ENCODE measurements at regions not wholly inside any gene's neighbourhood (a gene's known extent, or its start where the extent isn't known, plus 50 kb on each side); places are given as distances from the start of the nearest gene placed in this dataset.

DNA sequence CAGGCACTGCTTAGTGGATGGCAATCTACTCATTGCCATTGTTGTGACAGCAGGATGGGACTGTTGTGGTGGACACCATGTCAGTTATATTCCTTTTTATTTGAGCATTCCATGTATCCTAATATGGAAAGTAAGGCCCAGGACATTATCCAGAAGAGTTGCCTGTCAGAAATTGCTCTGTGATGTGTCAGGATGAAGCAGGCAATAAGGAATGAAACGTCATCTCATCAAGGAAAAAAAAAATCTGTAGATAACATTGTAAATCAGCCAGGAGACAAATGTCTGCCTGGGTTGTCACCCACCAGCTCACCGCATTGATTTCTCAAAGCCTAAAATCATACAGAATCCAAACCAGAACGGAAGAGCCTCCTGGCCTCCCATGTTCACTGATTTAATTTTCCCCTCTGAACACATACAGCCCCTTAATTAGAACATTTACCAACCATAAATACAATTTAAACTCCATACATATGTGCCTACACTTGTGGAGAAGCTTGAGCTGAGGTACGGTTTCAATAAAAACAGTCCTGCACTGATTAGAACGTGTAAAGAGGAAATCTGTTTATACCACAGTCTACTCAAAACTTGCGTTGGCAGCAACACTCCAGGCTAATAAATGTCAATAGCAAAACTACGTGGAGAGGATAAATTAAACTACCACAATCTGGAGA is 73.9 kb downstream of the FOXD1 start:
- Histone ChIP-seq H3K27ac (no peak overlapping the region), H3K4me1 (no peaks in the 10 kb centered on the region), H3K9me3 (no peaks in the 10 kb centered on the region), H3K36me3 (no peaks in the 10 kb centered on the region), H3K4me3 (no peak overlapping the region), H3K27me3 (no peaks in the 10 kb centered on the region)
- DNase-seq (ENCODE audit: low spot score in 2 of 2) = no peak
- intact Hi-C loops (cut with DNase I) = no loop called here
- TF ChIP-seq, protein P1, sequence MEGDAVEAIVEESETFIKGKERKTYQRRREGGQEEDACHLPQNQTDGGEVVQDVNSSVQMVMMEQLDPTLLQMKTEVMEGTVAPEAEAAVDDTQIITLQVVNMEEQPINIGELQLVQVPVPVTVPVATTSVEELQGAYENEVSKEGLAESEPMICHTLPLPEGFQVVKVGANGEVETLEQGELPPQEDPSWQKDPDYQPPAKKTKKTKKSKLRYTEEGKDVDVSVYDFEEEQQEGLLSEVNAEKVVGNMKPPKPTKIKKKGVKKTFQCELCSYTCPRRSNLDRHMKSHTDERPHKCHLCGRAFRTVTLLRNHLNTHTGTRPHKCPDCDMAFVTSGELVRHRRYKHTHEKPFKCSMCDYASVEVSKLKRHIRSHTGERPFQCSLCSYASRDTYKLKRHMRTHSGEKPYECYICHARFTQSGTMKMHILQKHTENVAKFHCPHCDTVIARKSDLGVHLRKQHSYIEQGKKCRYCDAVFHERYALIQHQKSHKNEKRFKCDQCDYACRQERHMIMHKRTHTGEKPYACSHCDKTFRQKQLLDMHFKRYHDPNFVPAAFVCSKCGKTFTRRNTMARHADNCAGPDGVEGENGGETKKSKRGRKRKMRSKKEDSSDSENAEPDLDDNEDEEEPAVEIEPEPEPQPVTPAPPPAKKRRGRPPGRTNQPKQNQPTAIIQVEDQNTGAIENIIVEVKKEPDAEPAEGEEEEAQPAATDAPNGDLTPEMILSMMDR (IDR thresholded peaks at IDR 0.05) = no peak

DNA sequence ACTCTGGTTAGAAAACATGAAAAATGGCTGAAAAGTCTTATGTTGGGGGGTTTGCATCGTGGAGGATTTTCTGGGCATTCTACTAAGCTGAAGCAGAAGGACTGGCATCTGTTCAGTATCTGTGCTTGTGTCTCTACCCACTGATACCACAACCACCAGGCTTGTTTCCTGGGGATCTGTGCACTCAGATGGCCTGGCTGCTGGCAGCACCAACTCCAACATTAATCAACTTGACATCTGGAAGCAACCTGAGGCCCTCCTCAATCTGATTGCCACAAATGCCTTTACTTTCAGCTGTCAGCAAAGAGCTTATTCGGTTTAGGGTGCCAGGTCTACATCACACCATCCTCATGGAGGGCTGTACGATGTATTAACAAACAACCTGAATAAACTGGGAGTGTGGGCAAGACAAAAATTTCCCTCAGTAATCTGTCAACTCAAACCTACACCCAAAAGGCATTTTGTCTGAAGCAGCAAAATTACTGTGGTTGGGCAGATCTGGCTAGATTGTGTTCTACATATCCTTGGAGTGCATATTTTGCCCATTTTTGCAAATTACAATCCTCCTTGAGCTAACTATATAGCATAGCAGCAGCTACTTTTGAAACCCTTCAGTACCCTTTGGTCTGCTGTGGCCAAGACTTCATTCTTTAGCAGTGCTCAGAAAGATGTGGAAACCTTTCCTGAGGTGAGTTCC is 74.6 kb downstream of the FOXD1 start:
- H3K4me3 ChIP-seq = no peak overlapping the region
- H3K27me3 ChIP-seq = no peaks in the 10 kb centered on the region
- H3K27ac ChIP-seq = no peak overlapping the region
- intact Hi-C loops (cut with DNase I) = no loop called here
- no peaks in the 10 kb centered on the region for H3K36me3 ChIP-seq
- no peaks in the 10 kb centered on the region for H3K9me3 ChIP-seq
- no peaks in the 10 kb centered on the region for H3K4me1 ChIP-seq
- TF ChIP-seq, protein P1 (IDR thresholded peaks at IDR 0.05) = no peak
- DNase-seq (ENCODE audit: low spot score in 2 of 2) = no peak

DNA sequence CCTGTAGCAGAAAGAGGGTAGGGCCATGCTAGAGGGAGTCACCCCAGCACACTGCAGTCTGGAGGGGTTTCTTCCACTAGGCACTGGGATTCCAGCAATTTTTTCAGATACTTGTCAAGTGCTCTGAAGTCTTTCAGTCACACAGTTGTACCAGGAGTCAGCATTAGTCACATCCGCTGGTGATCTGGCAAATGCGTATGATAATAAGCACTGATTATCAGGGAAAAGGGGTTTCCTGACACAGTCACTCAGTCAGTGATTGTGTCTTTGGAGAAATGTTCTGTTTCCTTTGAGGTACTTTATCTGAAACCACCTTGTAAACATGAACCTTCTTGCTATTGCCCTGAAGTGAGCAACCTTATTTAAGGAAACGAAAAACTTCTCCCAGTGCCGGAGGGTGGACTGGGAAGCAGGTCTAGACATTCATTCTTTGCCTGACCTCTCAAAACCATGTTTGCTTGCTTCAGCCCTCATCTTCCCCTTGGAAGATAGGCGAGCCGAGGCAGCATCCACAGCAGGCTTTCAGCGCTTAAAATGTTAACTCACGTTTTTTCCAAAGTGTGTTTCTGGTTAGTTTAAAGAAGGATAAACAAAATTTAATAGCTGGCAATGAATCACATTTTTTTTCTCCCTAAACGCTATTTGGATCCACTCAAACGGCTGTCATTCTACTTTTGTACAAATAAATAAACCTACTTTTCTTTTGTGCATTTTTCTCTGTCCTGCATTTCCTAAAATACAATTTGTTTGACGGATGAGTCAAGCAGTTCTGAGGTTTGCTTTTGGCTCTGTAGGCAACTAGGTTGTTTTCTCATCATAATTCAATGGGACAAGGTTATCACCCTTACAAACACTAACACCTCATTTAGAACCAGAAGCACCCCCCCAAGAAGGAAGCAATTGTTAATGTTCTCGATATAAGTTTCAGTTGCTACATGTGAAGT is 77.7 kb downstream of the FOXD1 start:
- Histone ChIP-seq H3K27me3 (no peaks in the 10 kb centered on the region), H3K9me3 (no peaks in the 10 kb centered on the region), H3K36me3 (no peaks in the 10 kb centered on the region), H3K4me3 (no peak overlapping the region), H3K4me1 (no peaks in the 10 kb centered on the region), H3K27ac (no peak overlapping the region)
- intact Hi-C loops (cut with DNase I) = no loop called here
- TF ChIP-seq, protein P1 (IDR thresholded peaks at IDR 0.05) = no peak
- no peak for DNase-seq (ENCODE audit: low spot score in 2 of 2)

DNA sequence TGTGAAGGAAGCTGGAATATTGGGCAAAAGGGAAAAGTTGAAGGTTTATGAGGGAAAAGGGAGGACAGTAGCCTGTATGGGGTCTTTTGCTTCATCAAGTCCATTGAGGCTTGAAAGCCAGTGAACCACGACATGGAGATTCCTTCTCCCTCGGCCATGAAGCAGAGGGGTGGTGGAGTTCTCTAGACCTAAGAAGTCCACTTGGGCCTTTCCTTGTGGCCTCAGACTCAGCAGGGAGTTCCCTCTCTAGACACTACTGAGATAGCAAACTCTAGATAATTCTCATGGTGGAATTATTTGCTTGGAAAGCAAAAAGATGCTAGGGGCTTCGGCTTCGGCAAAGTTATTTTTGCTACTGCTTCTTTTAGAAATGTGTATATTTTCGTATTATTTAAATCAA is 78.5 kb downstream of the FOXD1 start:
- TF ChIP-seq, protein P1 (IDR thresholded peaks at IDR 0.05) = no peak
- Histone ChIP-seq H3K27me3 (no peaks in the 10 kb centered on the region), H3K4me1 (no peaks in the 10 kb centered on the region), H3K4me3 (no peak overlapping the region), H3K27ac (no peak overlapping the region), H3K9me3 (no peaks in the 10 kb centered on the region), H3K36me3 (no peaks in the 10 kb centered on the region)
- intact Hi-C loops (cut with DNase I) = no loop called here
- no peak for DNase-seq (ENCODE audit: low spot score in 2 of 2)

DNA sequence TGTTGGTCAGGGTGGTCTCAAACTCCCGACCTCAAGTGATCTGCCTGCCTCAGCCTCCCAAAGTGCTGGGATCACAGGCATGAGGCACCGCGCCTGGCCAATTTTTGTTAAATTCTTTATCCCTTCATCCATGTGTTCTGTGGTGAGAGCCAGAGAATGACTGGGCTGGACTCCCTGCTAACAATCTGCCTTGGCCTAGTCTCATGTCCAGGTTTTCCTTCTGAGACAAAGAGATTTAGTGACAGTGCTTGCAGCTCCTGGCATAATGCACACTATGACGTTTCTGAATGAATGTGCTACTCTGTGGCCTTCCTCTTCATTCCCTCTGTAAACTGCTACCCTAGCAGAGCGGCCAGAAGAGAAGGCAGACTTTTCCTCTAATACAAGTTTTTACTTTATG is 79.3 kb downstream of the FOXD1 start:
- Histone ChIP-seq H3K4me3 (no peak overlapping the region), H3K36me3 (no peaks in the 10 kb centered on the region), H3K27ac (no peak overlapping the region), H3K4me1 (no peaks in the 10 kb centered on the region), H3K27me3 (no peaks in the 10 kb centered on the region), H3K9me3 (no peaks in the 10 kb centered on the region)
- intact Hi-C loops (cut with DNase I) = no loop called here
- TF ChIP-seq, protein P1 (IDR thresholded peaks at IDR 0.05) = no peak
- no peak for DNase-seq (ENCODE audit: low spot score in 2 of 2)
